HG02943 (cell line): ENCODE measurements at regions not wholly inside any gene's neighbourhood (a gene's known extent, or its start where the extent isn't known, plus 50 kb on each side); places are given as distances from the start of the nearest gene placed in this dataset.

ENCODE experiments used
- ATAC-seq: cut with Tn5 transposase; IDR thresholded peaks from one replicate; pipeline ENCODE4 v1.9.1; 2021; ENCODE audit warnings: mild to moderate bottlenecking, low read depth, moderate library complexity; ENCODE audit not compliant: unreplicated experiment

DNA sequence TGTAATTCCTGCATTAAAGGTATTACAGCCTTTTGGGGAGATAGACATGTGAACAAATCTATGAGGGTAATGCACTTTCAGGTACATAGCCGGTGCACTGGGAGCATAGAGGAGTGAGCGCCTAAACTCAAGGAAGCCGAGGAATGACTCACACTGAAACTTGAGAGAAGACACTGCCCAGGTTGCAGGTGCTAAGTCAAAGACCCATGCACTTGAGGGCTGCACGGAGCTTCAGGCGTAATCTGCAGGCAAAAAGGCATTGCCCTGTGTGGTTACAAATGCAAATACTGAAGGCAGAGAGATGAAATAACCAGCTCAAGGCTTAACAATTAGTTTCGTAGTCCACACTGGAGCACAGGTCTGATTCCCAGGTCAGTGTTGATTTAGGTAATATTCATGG lies 51.0 kb upstream of the OSBPL3 start:
- ATAC-seq: peak; percentile 94
